K562 (cell line): ENCODE measurements at regions not wholly inside any gene's neighbourhood (a gene's known extent, or its start where the extent isn't known, plus 50 kb on each side); places are given as distances from the start of the nearest gene placed in this dataset.

Experiments used
- DMBX1 ChIP-seq: fragments of 250-450 bp; sonication (Bioruptor Pico); IDR thresholded peaks from 2 replicates; pipeline ENCODE4 v1.8.0; 2022; ENCODE audit warnings: inconsistent platforms, mild to moderate bottlenecking, moderate library complexity, borderline replicate concordance
- EGR1 ChIP-seq: fragments of 450-650 bp; conservative IDR thresholded peaks from 2 replicates; pipeline ENCODE4 v1.6.1; 2017; ENCODE audit warnings: mild to moderate bottlenecking
- HDAC6 ChIP-seq: IDR thresholded peaks from 2 replicates; pipeline ENCODE4 v1.6.1; 2012; ENCODE audit warnings: low read depth, mild to moderate bottlenecking, control low read depth, inconsistent platforms, low read length, moderate library complexity
- KAT8 ChIP-seq: fragments of 450-650 bp; IDR thresholded peaks from 2 replicates; pipeline ENCODE4 v1.6.1; 2016; ENCODE audit warnings: low read depth, mild to moderate bottlenecking
- NCOA4 ChIP-seq: fragments of 450-650 bp; IDR thresholded peaks from 2 replicates; pipeline ENCODE4 v1.6.1; 2018; ENCODE audit warnings: mild to moderate bottlenecking; ENCODE audit not compliant: partially characterized antibody
- POLR2A ChIP-seq: fragments of 450-650 bp; conservative IDR thresholded peaks from 2 replicates; pipeline ENCODE4 v1.6.1; 2016
- RREB1 ChIP-seq: fragments of 250-450 bp; sonication (Bioruptor Pico); IDR thresholded peaks from 2 replicates; pipeline ENCODE4 v1.4.0; 2020
- SAFB2 ChIP-seq: fragments of 200-400 bp; formaldehyde crosslinking; IDR thresholded peaks from 2 replicates; pipeline ENCODE4 v1.6.1; 2018; ENCODE audit warnings: borderline replicate concordance, low read length, low read depth, moderate library complexity; ENCODE audit not compliant: severe bottlenecking
- U2AF1 ChIP-seq: fragments of 200-400 bp; formaldehyde crosslinking; optimal IDR thresholded peaks from 2 replicates; pipeline ENCODE3; 2017; ENCODE audit warnings: mild to moderate bottlenecking, low read depth, low read length, moderate library complexity
- XRCC4 ChIP-seq: IDR thresholded peaks from one replicate; pipeline ENCODE4 v1.6.1; 2011; ENCODE audit not compliant: insufficient read depth, insufficient read length; ENCODE audit errors: extremely low read depth
- ZFP91 ChIP-seq: sonication (generic); formaldehyde crosslinking; IDR thresholded peaks from 2 replicates; pipeline ENCODE4 v1.8.0; 2022; ENCODE audit warnings: mild to moderate bottlenecking, missing genetic modification reagents

- TF ChIP-seq ZFP91 (CRISPR knock-in tag) (no peak), EGR1 (no peak), XRCC4 (no peak), U2AF1 (no peak), KAT8 (no peak), HDAC6 (no peak), SAFB2 (no peak), NCOA4 (no peak), POLR2A (no peak), DMBX1 (no peak), RREB1 (CRISPR knock-in tag) (no peak)
These were observed 863.7 kb upstream of the VRK2 start (continued) for GRCh38 chr2:57182916-57183315.
